HG03457 (cell line): ENCODE measurements at regions not wholly inside any gene's neighbourhood (a gene's known extent, or its start where the extent isn't known, plus 50 kb on each side); places are given as distances from the start of the nearest gene placed in this dataset.

Source experiments
- ATAC-seq: cut with Tn5 transposase; IDR thresholded peaks from one replicate; pipeline ENCODE4 v1.9.1; 2021; ENCODE audit warnings: moderate number of reproducible peaks; ENCODE audit not compliant: unreplicated experiment

GRCh38 chr7:136184719-136185118 lies 207.6 kb upstream of the MTPN start:
- ATAC-seq: no peak

- ATAC-seq: no peak
Observed at GRCh38 chr7:136183981-136184380, 206.8 kb upstream of the MTPN start.

GRCh38 chr7:136180984-136181383 lies 203.8 kb upstream of the MTPN start:
- no peak for ATAC-seq

GRCh38 chr7:136179851-136180721 lies 202.9 kb upstream of the MTPN start:
- ATAC-seq: no peak

- ATAC-seq: no peak
Observed at GRCh38 chr7:136179154-136179553, 202.0 kb upstream of the MTPN start.

GRCh38 chr7:136174477-136175125 lies 197.4 kb upstream of the MTPN start:
- ATAC-seq: no peak

- ATAC-seq: no peak
Observed at GRCh38 chr7:136173874-136174273, 196.7 kb upstream of the MTPN start.

- ATAC-seq: no peak
Observed at GRCh38 chr7:136171233-136171632, 194.1 kb upstream of the MTPN start.

- ATAC-seq: no peak
Observed at GRCh38 chr7:136168821-136169220, 191.7 kb upstream of the MTPN start.

GRCh38 chr7:136167991-136168390 lies 190.8 kb upstream of the MTPN start:
- ATAC-seq: no peak

- no peak for ATAC-seq
Observed at GRCh38 chr7:136166521-136166920, 189.4 kb upstream of the MTPN start.

- ATAC-seq: no peak
Observed at GRCh38 chr7:136163340-136163801, 186.2 kb upstream of the MTPN start.

GRCh38 chr7:136150311-136150710 lies 173.2 kb upstream of the MTPN start:
- ATAC-seq: no peak

GRCh38 chr7:136148920-136149319 lies 171.8 kb upstream of the MTPN start:
- ATAC-seq: no peak

GRCh38 chr7:136146925-136147324 lies 169.8 kb upstream of the MTPN start:
- ATAC-seq: no peak

- ATAC-seq: no peak
Observed at GRCh38 chr7:136144182-136144581, 167.0 kb upstream of the MTPN start.

- no peak for ATAC-seq
Observed at GRCh38 chr7:136143271-136143670, 166.1 kb upstream of the MTPN start.

GRCh38 chr7:136142583-136142982 lies 165.4 kb upstream of the MTPN start:
- no peak for ATAC-seq

- no peak for ATAC-seq
Observed at GRCh38 chr7:136140469-136140868, 163.3 kb upstream of the MTPN start.

- ATAC-seq: no peak
Observed at GRCh38 chr7:136139417-136139816, 162.3 kb upstream of the MTPN start.

GRCh38 chr7:136138991-136139390 lies 161.8 kb upstream of the MTPN start:
- no peak for ATAC-seq

- no peak for ATAC-seq
Observed at GRCh38 chr7:136136906-136137454, 159.8 kb upstream of the MTPN start.
